ENCODE measurements at regions not wholly inside any gene's neighbourhood (a gene's known extent, or its start where the extent isn't known, plus 50 kb on each side); places are given as distances from the start of the nearest gene placed in this dataset.

DNA sequence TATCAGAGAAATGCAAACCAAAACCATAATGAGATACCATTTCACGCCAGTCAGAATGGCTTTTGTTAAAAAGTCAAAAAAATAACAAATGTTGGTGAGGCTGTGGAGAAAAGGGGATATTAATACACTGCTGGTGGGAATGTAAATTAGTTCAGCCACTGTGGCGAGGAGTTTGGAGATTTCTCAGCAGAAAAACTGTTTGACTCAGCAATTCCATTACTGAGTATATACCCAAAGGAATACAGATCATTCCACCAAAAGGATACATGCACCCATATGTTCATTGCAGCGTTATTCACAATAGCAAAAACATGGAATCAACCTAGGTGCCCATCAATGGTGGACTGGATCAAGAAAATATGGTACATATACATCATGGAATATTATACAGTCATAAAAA is 54.5 kb upstream of the WDR75 start:
- no peaks in the 10 kb centered on the region for H3K79me1 ChIP-seq (ENCODE audit: low read depth in 1 of 2, low read length in 2 of 2)

More for the DNA sequence above, 54.5 kb upstream of the WDR75 start:
- Histone ChIP-seq H3K4me2 (ENCODE audit: low read depth, low read length) (no peak overlapping the region), H2BK5ac (ENCODE audit: low read depth, low read length, poor library complexity, severe bottlenecking) (no peak overlapping the region), H3K4ac (ENCODE audit: low read depth, low read length) (no peak overlapping the region), H2AFZ (replicated peaks; ENCODE audit: low read length, poor library complexity) (no peak overlapping the region), H2BK20ac (ENCODE audit: low read depth, low read length) (no peak overlapping the region), H4K91ac (ENCODE audit: insufficient read depth, low read depth, low read length) (no peak overlapping the region), H3K4me3 (ENCODE audit: insufficient read depth, low read depth, low read length) (no peak overlapping the region), H3K9me3 (ENCODE audit: control insufficient read depth, insufficient read depth, low read length) (no peaks in the 10 kb centered on the region), H3K14ac (replicated peaks; ENCODE audit: low read depth, low read length) (no peak overlapping the region), H3K9me1 (ENCODE audit: insufficient read depth, low read length) (no peaks in the 10 kb centered on the region), H3K27ac (ENCODE audit: insufficient read depth, low read length) (no peak overlapping the region), H3K56ac (ENCODE audit: extremely low read depth, insufficient read depth, low read length) (no peak overlapping the region), H3K23ac (ENCODE audit: low read depth, low read length) (no peak overlapping the region), H3K18ac (ENCODE audit: low read depth, low read length) (no peak overlapping the region), H2BK120ac (ENCODE audit: low read depth, low read length) (no peak overlapping the region), H2BK15ac (ENCODE audit: low read depth, low read length) (no peak overlapping the region), H3K4me1 (ENCODE audit: control insufficient read depth, insufficient read depth, low read length) (no peaks in the 10 kb centered on the region), H4K5ac (ENCODE audit: low read depth, low read length) (no peak overlapping the region), H3K9ac (ENCODE audit: low read depth, low read length) (no peak overlapping the region), H2AK5ac (ENCODE audit: low read depth, low read length) (no peak overlapping the region), H4K8ac (ENCODE audit: low read depth in 2 of 2, low read length in 2 of 2) (no peak overlapping the region), H2AK9ac (replicated peaks; ENCODE audit: low read depth, low read length, poor library complexity) (no peak overlapping the region), H4K20me1 (ENCODE audit: insufficient read depth, low read length) (no peaks in the 10 kb centered on the region), H3K36me3 (ENCODE audit: control insufficient read depth, insufficient read depth, low read length) (no peaks in the 10 kb centered on the region), H3K27me3 (ENCODE audit: control insufficient read depth, insufficient read depth, low read length) (no peaks in the 10 kb centered on the region)
- no peak for ATAC-seq (ENCODE audit: low read depth)
- in situ Hi-C loops (cut with MboI; ENCODE audit: low sequenced_read_pairs) (no loop called here), intact Hi-C loops (cut with micrococcal nuclease) (no loop called here), dilution Hi-C loops (cut with HindIII; ENCODE audit: low sequenced_read_pairs, unreplicated experiment) (no loop called here)
- no TSS peak for BruUV-seq (replicated peaks)
- no peak for DNase-seq
- CTCF ChIA-PET, result no interaction called here
- no CpG with 5 or more reads among the region's 3 CpGs for WGBS, 2 experiments (ENCODE audit: extremely low coverage in 2 of 2, insufficient read length in 1 of 2)
- POLR2A ChIA-PET (ENCODE audit: unreplicated experiment), result no interaction called here
- TF ChIP-seq, protein P1, sequence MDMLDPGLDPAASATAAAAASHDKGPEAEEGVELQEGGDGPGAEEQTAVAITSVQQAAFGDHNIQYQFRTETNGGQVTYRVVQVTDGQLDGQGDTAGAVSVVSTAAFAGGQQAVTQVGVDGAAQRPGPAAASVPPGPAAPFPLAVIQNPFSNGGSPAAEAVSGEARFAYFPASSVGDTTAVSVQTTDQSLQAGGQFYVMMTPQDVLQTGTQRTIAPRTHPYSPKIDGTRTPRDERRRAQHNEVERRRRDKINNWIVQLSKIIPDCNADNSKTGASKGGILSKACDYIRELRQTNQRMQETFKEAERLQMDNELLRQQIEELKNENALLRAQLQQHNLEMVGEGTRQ (IDR thresholded peaks at IDR 0.05; ENCODE audit: low read depth, low read length), result no peak
- TF ChIP-seq NFE2L2 (IDR thresholded peaks at IDR 0.05; ENCODE audit: low read depth, low read length) (no peak), CHD1 (IDR thresholded peaks at IDR 0.05; ENCODE audit: low read depth, low read length) (no peak), MAFK (IDR thresholded peaks at IDR 0.05; ENCODE audit: low read depth, low read length) (0 out of 2 replicates have a peak, but pooled peaks have one; percentile 17)

Data from IMR-90 (cell line).